ENCODE measurements at regions not wholly inside any gene's neighbourhood (a gene's known extent, or its start where the extent isn't known, plus 50 kb on each side); places are given as distances from the start of the nearest gene placed in this dataset.

DNA sequence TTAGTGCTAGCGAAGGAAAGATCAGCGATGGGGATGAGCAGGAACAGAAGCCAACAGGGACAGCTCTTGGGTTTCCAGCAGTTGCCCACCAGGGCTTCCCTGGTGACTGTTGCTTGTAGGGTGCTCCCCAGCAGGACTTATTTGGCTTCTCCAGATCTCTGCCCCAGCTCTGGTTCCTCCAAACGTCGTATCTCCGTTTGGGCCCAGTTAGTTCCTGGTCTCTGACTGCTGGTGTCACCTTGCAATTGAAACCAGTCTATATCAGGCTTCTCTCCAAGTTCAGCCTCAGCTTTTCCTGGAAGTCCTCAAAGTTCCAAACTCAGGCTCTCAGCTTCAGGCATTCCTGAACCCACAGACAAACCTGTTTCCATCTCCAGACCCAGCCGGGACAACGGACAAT, 70.8 kb upstream of the NXT1 start:
- H3K27me3 ChIP-seq (replicated peaks; ENCODE audit: insufficient read depth), result no peaks in the 10 kb centered on the region
- no peak overlapping the region for H3K27ac ChIP-seq
- H3K4me1 ChIP-seq (ENCODE audit: control insufficient read depth in 1 of 2, low read depth in 2 of 2), result no peaks in the 10 kb centered on the region
- H3K36me3 ChIP-seq, result no peaks in the 10 kb centered on the region
- H3K9me3 ChIP-seq, result no peaks in the 10 kb centered on the region
- no peak for TF ChIP-seq CTCF (IDR thresholded peaks at IDR 0.05)
- DNase-seq (ENCODE audit: low spot score) (no peak), ATAC-seq (ENCODE audit: insufficient number of reproducible peaks, low FRiP score, low read depth) (no peak)
- no peak overlapping the region for H3K4me3 ChIP-seq

GRCh38 chr20:23278172-23278571, 72.4 kb upstream of the NXT1 start:
- DNase-seq (ENCODE audit: low spot score) (no peak), ATAC-seq (ENCODE audit: insufficient number of reproducible peaks, low FRiP score, low read depth) (no peak)
- Histone ChIP-seq H3K9me3 (no peaks in the 10 kb centered on the region), H3K36me3 (no peaks in the 10 kb centered on the region), H3K4me1 (ENCODE audit: control insufficient read depth in 1 of 2, low read depth in 2 of 2) (no peaks in the 10 kb centered on the region), H3K4me3 (no peak overlapping the region), H3K27ac (no peak overlapping the region), H3K27me3 (replicated peaks; ENCODE audit: insufficient read depth) (no peaks in the 10 kb centered on the region)
- TF ChIP-seq CTCF (IDR thresholded peaks at IDR 0.05), result no peak

DNA sequence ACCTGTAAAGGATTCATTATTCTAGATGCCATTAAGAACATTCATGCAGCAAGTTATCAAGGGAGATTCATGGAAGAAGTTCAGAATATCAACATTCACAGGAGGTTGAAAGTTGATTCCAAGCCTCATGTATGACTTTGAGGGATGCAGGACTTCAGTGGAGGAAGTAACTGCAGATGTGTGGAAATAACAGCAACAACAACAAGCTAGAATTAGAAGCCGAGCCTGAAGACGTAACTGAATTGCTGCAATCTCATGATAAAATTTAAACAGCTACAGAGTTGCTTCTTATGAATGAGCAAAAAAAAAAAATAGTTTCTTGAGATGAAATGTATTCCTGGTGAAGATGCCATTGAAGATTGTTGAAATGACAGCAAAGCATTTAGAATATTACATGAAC, 73.3 kb upstream of the NXT1 start:
- Histone ChIP-seq H3K36me3 (no peaks in the 10 kb centered on the region), H3K27ac (no peak overlapping the region), H3K9me3 (no peaks in the 10 kb centered on the region), H3K27me3 (replicated peaks; ENCODE audit: insufficient read depth) (no peaks in the 10 kb centered on the region), H3K4me1 (ENCODE audit: control insufficient read depth in 1 of 2, low read depth in 2 of 2) (no peaks in the 10 kb centered on the region), H3K4me3 (no peak overlapping the region)
- ATAC-seq (ENCODE audit: insufficient number of reproducible peaks, low FRiP score, low read depth), result no peak
- DNase-seq (ENCODE audit: low spot score), result no peak
- TF ChIP-seq CTCF (IDR thresholded peaks at IDR 0.05), result no peak

DNA sequence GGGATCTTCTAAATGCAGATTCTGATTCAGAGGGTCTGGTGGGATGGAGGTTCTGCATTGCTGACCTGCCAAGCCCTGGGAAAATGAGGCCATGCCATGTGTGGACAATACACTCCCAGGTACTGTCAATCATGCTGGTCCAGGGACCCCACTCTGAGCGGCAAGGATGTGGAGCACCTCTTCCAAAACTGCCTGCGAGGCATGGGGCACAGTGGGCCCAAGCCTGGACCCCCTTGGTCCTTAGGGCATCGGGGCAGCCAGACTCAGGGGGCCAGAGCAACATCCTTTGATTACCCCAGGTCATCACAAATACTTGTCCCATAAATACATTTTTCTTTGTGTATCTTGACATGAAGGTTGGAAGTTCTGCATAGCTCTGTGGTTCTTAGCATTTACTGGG, 76.8 kb upstream of the NXT1 start:
- no peak for DNase-seq (ENCODE audit: low spot score)
- TF ChIP-seq CTCF (IDR thresholded peaks at IDR 0.05), result no peak
- Histone ChIP-seq H3K4me3 (no peak overlapping the region), H3K36me3 (no peaks in the 10 kb centered on the region), H3K4me1 (ENCODE audit: control insufficient read depth in 1 of 2, low read depth in 2 of 2) (peaks cover 9 to 19% of the 10 kb centered on the region in 2 donors), H3K27ac (no peak overlapping the region), H3K27me3 (replicated peaks; ENCODE audit: insufficient read depth) (no peaks in the 10 kb centered on the region), H3K9me3 (no peaks in the 10 kb centered on the region)
- no peak for ATAC-seq (ENCODE audit: insufficient number of reproducible peaks, low FRiP score, low read depth)

- H3K27me3 ChIP-seq (replicated peaks; ENCODE audit: insufficient read depth), result no peaks in the 10 kb centered on the region
- no peak overlapping the region for H3K27ac ChIP-seq
- TF ChIP-seq CTCF (IDR thresholded peaks at IDR 0.05), result no peak
- H3K4me1 ChIP-seq (ENCODE audit: control insufficient read depth in 1 of 2, low read depth in 2 of 2), result peaks cover 9 to 19% of the 10 kb centered on the region in 2 donors
- ATAC-seq (ENCODE audit: insufficient number of reproducible peaks, low FRiP score, low read depth) (no peak), DNase-seq (ENCODE audit: low spot score) (no peak)
- H3K36me3 ChIP-seq, result no peaks in the 10 kb centered on the region
- no peaks in the 10 kb centered on the region for H3K9me3 ChIP-seq
- H3K4me3 ChIP-seq, result no peak overlapping the region
These were observed 78.2 kb upstream of the NXT1 start for GRCh38 chr20:23272176-23273029.
